SK-N-SH (cell line): ENCODE measurements at regions not wholly inside any gene's neighbourhood (a gene's known extent, or its start where the extent isn't known, plus 50 kb on each side); places are given as distances from the start of the nearest gene placed in this dataset.

Source experiments
- CTCF ChIA-PET: fragments of 300-600, 350-600 bp; formaldehyde crosslinking; extraction: SDS; loops from one replicate; lab custom pipeline; 2021; lab: Yijun Ruan, JAX
- POLR2A ChIA-PET: fragments of 350-600 bp; sonication (Branson Sonifier 250); formaldehyde crosslinking; extraction: SDS; loops from one replicate; lab custom pipeline; 2020; ENCODE audit warnings: antibody characterized with exemption, inconsistent platforms; lab: Yijun Ruan, JAX
- DNase-seq: peaks from one replicate; pipeline ENCODE4 v3.0.0; 2012
- H2AFZ ChIP-seq: fragments of 200-600 bp; sonication (generic); 2 replicates; pipeline ENCODE4 v1.8.1; 2016; ENCODE audit warnings: antibody characterized with exemption, mild to moderate bottlenecking, low read depth
- H3F3A ChIP-seq: fragments of 200-600 bp; sonication (generic); replicated peaks from 2 replicates; pipeline ENCODE3; 2016; ENCODE audit warnings: antibody characterized with exemption, mild to moderate bottlenecking; ENCODE audit not compliant: insufficient read depth
- H3K27ac ChIP-seq, 2 experiments: fragments of 200-500 bp in 1 of 2; fragments of 200-600 bp in 1 of 2; sonication (Bioruptor generic) in 1 of 2; sonication (generic), shearing (Covaris generic) in 1 of 2; 2 replicates each; pipeline versions ENCODE4 v1.5.1 to v1.6.1; 2014 to 2016; ENCODE audit warnings: low read depth in 2 of 2, inconsistent platforms in 1 of 2, low read length in 1 of 2, mild to moderate bottlenecking in 1 of 2, mixed read lengths in 1 of 2
- H3K27me3 ChIP-seq: fragments of 200-600 bp; sonication (generic), shearing (Covaris generic); 2 replicates; pipeline ENCODE4 v1.6.1; 2016; ENCODE audit warnings: mixed run types; ENCODE audit not compliant: insufficient read depth
- H3K36me3 ChIP-seq, 2 experiments: fragments of 200-500 bp in 1 of 2; fragments of 200-600 bp in 1 of 2; sonication (Bioruptor generic) in 1 of 2; sonication (generic) in 1 of 2; replicated peaks in 1 of 2; 2 replicates each; pipeline versions ENCODE3 to v1.5.1; 2014 to 2016; ENCODE audit warnings: low read length in 1 of 2, mild to moderate bottlenecking in 1 of 2; ENCODE audit not compliant: insufficient read depth in 2 of 2, control insufficient read depth in 1 of 2
- H3K4me1 ChIP-seq, 2 experiments: fragments of 200-500 bp in 1 of 2; fragments of 200-600 bp in 1 of 2; sonication (Bioruptor generic) in 1 of 2; sonication (generic), shearing (Covaris generic) in 1 of 2; 2 replicates each; pipeline versions ENCODE4 v1.5.1 to v1.6.1; 2014 to 2016; ENCODE audit warnings: low read depth in 1 of 2, low read length in 1 of 2, mixed run types in 1 of 2; ENCODE audit not compliant: insufficient read depth in 2 of 2, control insufficient read depth in 1 of 2
- H3K4me2 ChIP-seq: fragments of 200-600 bp; sonication (generic), shearing (Covaris generic); 2 replicates; pipeline ENCODE4 v1.6.1; 2017; ENCODE audit warnings: mixed run types
- H3K4me3 ChIP-seq, 2 experiments: fragments of 200-500 bp in 1 of 2; fragments of 200-600 bp in 1 of 2; sonication (Bioruptor generic) in 1 of 2; sonication (generic), shearing (Covaris generic) in 1 of 2; 2 replicates each; pipeline versions ENCODE4 v1.5.1 to v1.8.1; 2014 to 2016; ENCODE audit warnings: low read depth in 2 of 2, inconsistent platforms in 1 of 2, low read length in 1 of 2, mild to moderate bottlenecking in 1 of 2, mixed read lengths in 1 of 2, moderate library complexity in 1 of 2
- H3K79me2 ChIP-seq: fragments of 200-600 bp; sonication (generic); 2 replicates; pipeline ENCODE4 v1.8.1; 2017; ENCODE audit warnings: mild to moderate bottlenecking; ENCODE audit not compliant: insufficient read depth
- H3K9ac ChIP-seq: fragments of 200-600 bp; sonication (generic); 2 replicates; pipeline ENCODE4 v1.6.1; 2017; ENCODE audit warnings: mixed run types
- H3K9me2 ChIP-seq: fragments of 200-600 bp; sonication (generic); 2 replicates; pipeline ENCODE4 v1.6.1; 2017; ENCODE audit warnings: mixed run types
- H3K9me3 ChIP-seq: fragments of 200-600 bp; sonication (generic); 2 replicates; pipeline ENCODE4 v1.6.1; 2017; ENCODE audit warnings: mixed run types, mild to moderate bottlenecking, moderate library complexity
- H4K20me1 ChIP-seq: fragments of 200-600 bp; sonication (generic); 2 replicates; pipeline ENCODE4 v1.6.1; 2017; ENCODE audit warnings: mild to moderate bottlenecking, mixed run types; ENCODE audit not compliant: insufficient read depth
- ELF1 ChIP-seq: IDR thresholded peaks from 2 replicates; pipeline ENCODE4 v1.4.0; 2012
- EP300 ChIP-seq, 2 experiments: IDR thresholded peaks; 2 replicates each; pipeline versions ENCODE4 v1.4.0 to v1.6.1; 2012; ENCODE audit warnings: borderline replicate concordance in 1 of 2, low read depth in 1 of 2, low read length in 1 of 2
- EZH2phosphoT487 ChIP-seq: fragments of 200-600 bp; sonication (generic); IDR thresholded peaks from 2 replicates; pipeline ENCODE4 v1.6.1; 2017; ENCODE audit warnings: low read depth, mixed run types, mild to moderate bottlenecking, antibody characterized with exemption, moderate library complexity, borderline replicate concordance
- FOSL2 ChIP-seq: IDR thresholded peaks from 2 replicates; pipeline ENCODE4 v1.4.0; 2012; ENCODE audit warnings: low read depth, mild to moderate bottlenecking, moderate library complexity, borderline replicate concordance
- FOXJ3 ChIP-seq: sonication (generic); formaldehyde crosslinking; IDR thresholded peaks from 2 replicates; pipeline ENCODE4 v1.5.1; 2020; ENCODE audit warnings: mild to moderate bottlenecking, missing genetic modification reagents
- FOXM1 ChIP-seq: IDR thresholded peaks from 2 replicates; pipeline ENCODE4 v1.4.0; 2012; ENCODE audit warnings: low read depth, mild to moderate bottlenecking
- MEF2A ChIP-seq: IDR thresholded peaks from 2 replicates; pipeline ENCODE4 v1.4.0; 2012; ENCODE audit warnings: low read depth, borderline replicate concordance
- MXI1 ChIP-seq: IDR thresholded peaks from 2 replicates; pipeline ENCODE4 v1.6.1; 2012; ENCODE audit warnings: mild to moderate bottlenecking, low read depth, low read length, improper control_type of control experiment
- NFIC ChIP-seq: IDR thresholded peaks from 2 replicates; pipeline ENCODE4 v1.4.0; 2012; ENCODE audit warnings: borderline replicate concordance
- NRF1 ChIP-seq: IDR thresholded peaks from 2 replicates; pipeline ENCODE4 v1.6.1; 2012; ENCODE audit warnings: low read depth, mild to moderate bottlenecking, low read length
- POLR2AphosphoS5 ChIP-seq: IDR thresholded peaks from 2 replicates; pipeline ENCODE4 v1.6.1; 2012; ENCODE audit warnings: low read depth, low read length
- RAD21 ChIP-seq: IDR thresholded peaks from 2 replicates; pipeline ENCODE4 v1.6.1; 2012; ENCODE audit warnings: mild to moderate bottlenecking, low read length
- RCOR1 ChIP-seq: fragments of 150-350 bp; IDR thresholded peaks from 2 replicates; pipeline ENCODE4 v1.6.1; 2017; ENCODE audit warnings: antibody characterized with exemption, low read length
- RFX5 ChIP-seq: IDR thresholded peaks from 2 replicates; pipeline ENCODE4 v1.6.1; 2012; ENCODE audit warnings: mild to moderate bottlenecking, improper control_type of control experiment, low read length
- SIN3A ChIP-seq: IDR thresholded peaks from 2 replicates; pipeline ENCODE4 v1.6.1; 2012; ENCODE audit warnings: low read depth, mild to moderate bottlenecking, low read length, moderate library complexity, borderline replicate concordance
- SMC3 ChIP-seq: IDR thresholded peaks from 2 replicates; pipeline ENCODE4 v1.6.1; 2012; ENCODE audit warnings: low read depth, low read length, improper control_type of control experiment
- TAF1 ChIP-seq: IDR thresholded peaks from 2 replicates; pipeline ENCODE4 v1.6.1; 2012; ENCODE audit warnings: low read depth, mild to moderate bottlenecking, low read length, moderate library complexity, borderline replicate concordance
- TCF12 ChIP-seq: IDR thresholded peaks from 2 replicates; pipeline ENCODE4 v1.4.0; 2012
- WGBS: methylation state at CpG from one replicate; pipeline ENCODE4 v1.1.6; 2017; ENCODE audit warnings: low lambda C conversion rate; 5-methylcytosine and 5-hydroxymethylcytosine counted together
- TF ChIP-seq, protein P1 (sequence below): fragments of 200-600 bp; sonication (generic); IDR thresholded peaks from 2 replicates; pipeline ENCODE4 v1.6.1; 2017; ENCODE audit warnings: antibody characterized with exemption, mild to moderate bottlenecking, moderate library complexity
- TF ChIP-seq, protein P2 (sequence below): IDR thresholded peaks from 2 replicates; pipeline ENCODE4 v1.4.0; 2012; ENCODE audit warnings: low read depth
- TF ChIP-seq, protein P3 (sequence below): IDR thresholded peaks from 2 replicates; pipeline ENCODE4 v1.4.0; 2012; ENCODE audit warnings: low read depth, borderline replicate concordance

DNA sequence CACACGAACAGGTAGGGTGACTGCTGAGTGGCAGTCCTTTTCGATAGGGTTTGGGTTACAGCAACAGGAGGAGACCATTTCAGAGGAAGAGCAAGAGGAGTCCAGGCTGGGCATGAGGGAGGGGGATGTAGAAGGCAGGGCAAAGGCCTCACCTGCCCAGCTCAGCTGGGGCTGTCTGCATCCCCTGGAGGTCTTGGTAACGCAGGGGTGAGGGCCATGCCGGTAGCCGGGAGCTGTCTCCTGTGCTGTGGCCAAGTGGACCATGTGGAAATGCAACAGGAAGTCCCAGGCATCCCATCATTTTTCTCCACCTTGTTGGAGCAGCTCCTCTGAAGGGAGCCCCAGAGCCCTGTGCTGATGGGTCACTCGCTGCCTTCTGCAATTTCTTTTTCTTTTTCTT lies 105.4 kb upstream of the C1orf174 start:
- POLR2A ChIA-PET = no interaction called here
- no peak for DNase-seq

DNA sequence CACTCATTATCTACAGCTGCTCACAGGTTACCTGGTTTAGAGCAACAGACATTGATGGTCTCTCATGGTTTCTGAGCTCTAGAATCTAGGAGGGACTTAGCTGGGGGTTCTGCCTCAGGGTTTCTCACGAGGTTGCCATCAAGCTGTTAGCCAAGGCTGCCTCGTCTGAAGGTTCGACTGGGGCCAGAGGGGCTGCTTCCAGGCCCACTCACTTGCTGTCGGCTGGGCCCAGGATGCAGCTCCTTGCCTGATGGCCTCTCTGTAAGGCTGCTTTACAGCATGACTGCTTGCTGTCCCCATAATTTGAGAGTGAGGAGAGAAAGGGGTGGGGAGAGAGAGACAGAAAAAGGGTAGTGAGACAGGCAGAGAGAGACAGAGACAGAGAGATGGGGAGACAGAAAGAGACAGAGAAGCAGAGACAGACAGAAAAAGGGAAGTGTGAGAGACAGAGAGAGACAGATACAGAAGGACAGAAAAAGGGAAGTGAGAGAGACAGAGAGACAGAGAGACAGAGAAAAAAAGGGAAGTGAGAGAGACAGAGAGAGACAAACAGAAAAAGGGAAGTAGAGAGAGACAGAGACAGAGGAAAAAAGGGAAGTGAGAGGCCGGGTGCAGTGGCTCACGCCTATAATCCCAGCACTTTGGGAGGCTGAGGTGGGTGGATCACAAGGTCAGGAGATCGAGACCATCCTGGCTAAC lies 106.8 kb upstream of the C1orf174 start:
- no peak for DNase-seq
- no peaks in the 10 kb centered on the region for H3K9me3 ChIP-seq
- CTCF ChIA-PET = no interaction called here

More for the DNA sequence above, 105.4 kb upstream of the C1orf174 start:
- no peak overlapping the region for H3K4me2 ChIP-seq
- H3K79me2 ChIP-seq = no peaks in the 10 kb centered on the region
- H2AFZ ChIP-seq = no peak overlapping the region
- no peaks in the 10 kb centered on the region for H3K27me3 ChIP-seq
- no peaks in the 10 kb centered on the region for H3K9me2 ChIP-seq
- no peak overlapping the region for H3K4me3 ChIP-seq
- H3K9me3 ChIP-seq = no peaks in the 10 kb centered on the region
- no peaks in the 10 kb centered on the region for H3F3A ChIP-seq
- 22% methylated on average over 3 of the region's 6 CpGs for whole genome bisulfite sequencing
- no peaks in the 10 kb centered on the region for H4K20me1 ChIP-seq
- CTCF ChIA-PET = no interaction called here
- no peaks in the 10 kb centered on the region for H3K36me3 ChIP-seq
- no peaks in the 10 kb centered on the region for H3K4me1 ChIP-seq
- H3K27ac ChIP-seq = no peak overlapping the region
- no peak overlapping the region for H3K9ac ChIP-seq
- TF ChIP-seq FOXJ3 (CRISPR knock-in tag) (no peak), EP300 (IDR thresholded peaks at IDR 0.05; ENCODE audit: borderline replicate concordance in 1 of 2, low read depth in 1 of 2, low read length in 1 of 2) (no peak), NFIC (no peak), FOSL2 (no peak), RFX5 (no peak), RAD21 (no peak)

More for the DNA sequence above, 106.8 kb upstream of the C1orf174 start:
- WGBS = 38% methylated on average over 5 of the region's 7 CpGs
- Histone ChIP-seq H3K9me2 (no peaks in the 10 kb centered on the region), H3K4me1 (no peaks in the 10 kb centered on the region), H3K36me3 (no peaks in the 10 kb centered on the region), H3K27me3 (no peaks in the 10 kb centered on the region), H4K20me1 (no peaks in the 10 kb centered on the region), H3K4me2 (no peak overlapping the region), H3K79me2 (no peaks in the 10 kb centered on the region), H3K9ac (no peak overlapping the region), H2AFZ (no peak overlapping the region), H3F3A (no peaks in the 10 kb centered on the region), H3K4me3 (no peak overlapping the region), H3K27ac (no peak overlapping the region)
- TF ChIP-seq RCOR1 = no peak
- no peak for TF ChIP-seq MEF2A
- no peak for TF ChIP-seq EP300 (IDR thresholded peaks at IDR 0.05; ENCODE audit: borderline replicate concordance in 1 of 2, low read depth in 1 of 2, low read length in 1 of 2)
- no peak for TF ChIP-seq SMC3
- TF ChIP-seq, protein P1, sequence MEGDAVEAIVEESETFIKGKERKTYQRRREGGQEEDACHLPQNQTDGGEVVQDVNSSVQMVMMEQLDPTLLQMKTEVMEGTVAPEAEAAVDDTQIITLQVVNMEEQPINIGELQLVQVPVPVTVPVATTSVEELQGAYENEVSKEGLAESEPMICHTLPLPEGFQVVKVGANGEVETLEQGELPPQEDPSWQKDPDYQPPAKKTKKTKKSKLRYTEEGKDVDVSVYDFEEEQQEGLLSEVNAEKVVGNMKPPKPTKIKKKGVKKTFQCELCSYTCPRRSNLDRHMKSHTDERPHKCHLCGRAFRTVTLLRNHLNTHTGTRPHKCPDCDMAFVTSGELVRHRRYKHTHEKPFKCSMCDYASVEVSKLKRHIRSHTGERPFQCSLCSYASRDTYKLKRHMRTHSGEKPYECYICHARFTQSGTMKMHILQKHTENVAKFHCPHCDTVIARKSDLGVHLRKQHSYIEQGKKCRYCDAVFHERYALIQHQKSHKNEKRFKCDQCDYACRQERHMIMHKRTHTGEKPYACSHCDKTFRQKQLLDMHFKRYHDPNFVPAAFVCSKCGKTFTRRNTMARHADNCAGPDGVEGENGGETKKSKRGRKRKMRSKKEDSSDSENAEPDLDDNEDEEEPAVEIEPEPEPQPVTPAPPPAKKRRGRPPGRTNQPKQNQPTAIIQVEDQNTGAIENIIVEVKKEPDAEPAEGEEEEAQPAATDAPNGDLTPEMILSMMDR = no peak
- no peak for TF ChIP-seq MXI1
- no peak for TF ChIP-seq TCF12
- TF ChIP-seq ELF1 = no peak
- TF ChIP-seq POLR2AphosphoS5 = no peak
- no peak for TF ChIP-seq NRF1
- TF ChIP-seq RFX5 = no peak
- no peak for TF ChIP-seq FOXM1
- no peak for TF ChIP-seq FOXJ3 (CRISPR knock-in tag)
- TF ChIP-seq SIN3A = no peak
- TF ChIP-seq, protein P2, sequence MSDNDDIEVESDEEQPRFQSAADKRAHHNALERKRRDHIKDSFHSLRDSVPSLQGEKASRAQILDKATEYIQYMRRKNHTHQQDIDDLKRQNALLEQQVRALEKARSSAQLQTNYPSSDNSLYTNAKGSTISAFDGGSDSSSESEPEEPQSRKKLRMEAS = no peak
- no peak for TF ChIP-seq EZH2phosphoT487
- TF ChIP-seq, protein P3, sequence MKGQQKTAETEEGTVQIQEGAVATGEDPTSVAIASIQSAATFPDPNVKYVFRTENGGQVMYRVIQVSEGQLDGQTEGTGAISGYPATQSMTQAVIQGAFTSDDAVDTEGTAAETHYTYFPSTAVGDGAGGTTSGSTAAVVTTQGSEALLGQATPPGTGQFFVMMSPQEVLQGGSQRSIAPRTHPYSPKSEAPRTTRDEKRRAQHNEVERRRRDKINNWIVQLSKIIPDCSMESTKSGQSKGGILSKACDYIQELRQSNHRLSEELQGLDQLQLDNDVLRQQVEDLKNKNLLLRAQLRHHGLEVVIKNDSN = no peak
- TF ChIP-seq TAF1 = no peak
- POLR2A ChIA-PET = no interaction called here
